Mesenchymal stem cell (in vitro differentiated cells and primary cell): ENCODE measurements at regions not wholly inside any gene's neighbourhood (a gene's known extent, or its start where the extent isn't known, plus 50 kb on each side); places are given as distances from the start of the nearest gene placed in this dataset.
A peak's percentile ranks its signal among the peaks of the same experiment; 100 is the strongest.

Experiments
- DNase-seq: peaks from one replicate; pipeline ENCODE4 v3.0.0-alpha.2; 2013
- H2AFZ ChIP-seq: one replicate; pipeline ENCODE4 v1.6.1; 2013; ENCODE audit warnings: low read depth, mild to moderate bottlenecking, control low read depth, inconsistent platforms, low read length, moderate library complexity
- H2AK5ac ChIP-seq: 2 replicates; pipeline ENCODE4 v1.6.1; 2013; ENCODE audit warnings: low read length, moderate library complexity, mild to moderate bottlenecking, inconsistent platforms; ENCODE audit not compliant: severe bottlenecking
- H2BK120ac ChIP-seq: one replicate; pipeline ENCODE4 v1.6.1; 2013; ENCODE audit warnings: low read depth, mild to moderate bottlenecking, inconsistent platforms, low read length, moderate library complexity
- H2BK12ac ChIP-seq, 2 experiments: one replicate each; pipeline ENCODE4 v1.6.1; 2013; ENCODE audit warnings: inconsistent platforms in 2 of 2, low read length in 2 of 2, mild to moderate bottlenecking in 2 of 2, moderate library complexity in 2 of 2, control low read depth in 1 of 2
- H2BK15ac ChIP-seq: one replicate; pipeline ENCODE4 v1.6.1; 2013; ENCODE audit warnings: mild to moderate bottlenecking, low read depth, inconsistent platforms; ENCODE audit not compliant: poor library complexity, severe bottlenecking
- H2BK5ac ChIP-seq: 2 replicates; pipeline ENCODE4 v1.6.1; 2013; ENCODE audit warnings: low read depth, mild to moderate bottlenecking, low read length, control low read depth, inconsistent platforms; ENCODE audit not compliant: poor library complexity, severe bottlenecking
- H3K14ac ChIP-seq, 2 experiments: one replicate each; pipeline ENCODE4 v1.6.1; 2013; ENCODE audit warnings: inconsistent platforms in 2 of 2, low read length in 2 of 2, control low read depth in 1 of 2, mild to moderate bottlenecking in 1 of 2, moderate library complexity in 1 of 2
- H3K18ac ChIP-seq, 2 experiments: one replicate each; pipeline ENCODE4 v1.6.1; 2013; ENCODE audit warnings: inconsistent platforms in 2 of 2, low read length in 2 of 2, control low read depth in 1 of 2, low read depth in 1 of 2, mild to moderate bottlenecking in 1 of 2
- H3K23ac ChIP-seq, 2 experiments: one replicate each; pipeline ENCODE4 v1.6.1; 2013; ENCODE audit warnings: inconsistent platforms in 2 of 2, low read length in 2 of 2, mild to moderate bottlenecking in 2 of 2, moderate library complexity in 2 of 2, control low read depth in 1 of 2
- H3K27ac ChIP-seq: 2 replicates; pipeline ENCODE4 v1.5.1; 2013; ENCODE audit warnings: mild to moderate bottlenecking, moderate library complexity, low read length, control low read depth, inconsistent platforms; ENCODE audit not compliant: poor library complexity, severe bottlenecking
- H3K27me3 ChIP-seq, 2 experiments: 2 replicates each; pipeline versions ENCODE4 v1.6.1 to v1.7.0; 2013; ENCODE audit warnings: low read length in 2 of 2, mild to moderate bottlenecking in 2 of 2, moderate library complexity in 2 of 2, control low read depth in 1 of 2, inconsistent platforms in 1 of 2; ENCODE audit not compliant: control insufficient read depth in 1 of 2, insufficient read depth in 1 of 2
- H3K36me3 ChIP-seq, 2 experiments: 2 replicates each; pipeline versions ENCODE4 v1.6.1 to v1.7.0; 2013; ENCODE audit warnings: low read length in 2 of 2, control low read depth in 1 of 2, inconsistent platforms in 1 of 2, low read depth in 1 of 2, mild to moderate bottlenecking in 1 of 2; ENCODE audit not compliant: insufficient read depth in 2 of 2, control insufficient read depth in 1 of 2
- H3K4ac ChIP-seq, 2 experiments: one replicate each; pipeline ENCODE4 v1.6.1; 2013; ENCODE audit warnings: inconsistent platforms in 2 of 2, low read length in 2 of 2, mild to moderate bottlenecking in 2 of 2, moderate library complexity in 2 of 2, control low read depth in 1 of 2, low read depth in 1 of 2
- H3K4me1 ChIP-seq: 2 replicates; pipeline ENCODE4 v1.6.1; 2013; ENCODE audit warnings: low read depth, low read length, control low read depth; ENCODE audit not compliant: control insufficient read depth, insufficient read depth
- H3K4me2 ChIP-seq: 2 replicates; pipeline ENCODE4 v1.6.1; 2013; ENCODE audit warnings: low read length, mild to moderate bottlenecking, inconsistent platforms; ENCODE audit not compliant: poor library complexity, severe bottlenecking
- H3K4me3 ChIP-seq, 2 experiments: 2 replicates each; pipeline versions ENCODE4 v1.5.1 to v1.7.0; 2013; ENCODE audit warnings: low read length in 2 of 2, mild to moderate bottlenecking in 2 of 2, control low read depth in 1 of 2, low read depth in 1 of 2; ENCODE audit not compliant: insufficient read depth in 1 of 2
- H3K79me1 ChIP-seq: replicated peaks from 2 replicates; pipeline ENCODE4 v1.6.1; 2013; ENCODE audit warnings: mild to moderate bottlenecking, control low read depth, low read length, inconsistent platforms; ENCODE audit not compliant: poor library complexity, severe bottlenecking
- H3K9ac ChIP-seq: 2 replicates; pipeline ENCODE4 v1.7.0; 2013; ENCODE audit warnings: mild to moderate bottlenecking, low read length, moderate library complexity
- H3K9me3 ChIP-seq: 2 replicates; pipeline ENCODE4 v1.7.0; 2013; ENCODE audit warnings: mild to moderate bottlenecking, low read length; ENCODE audit not compliant: control insufficient read depth
- H4K8ac ChIP-seq: one replicate; pipeline ENCODE4 v1.6.1; 2013; ENCODE audit warnings: inconsistent platforms, mild to moderate bottlenecking, low read length, moderate library complexity
- H4K91ac ChIP-seq: one replicate; pipeline ENCODE4 v1.6.1; 2013; ENCODE audit warnings: mild to moderate bottlenecking, low read length, inconsistent platforms
- WGBS: methylation state at CpG from one replicate; pipeline ENCODE4 v1.1.7; 2013; ENCODE audit warnings: mixed read lengths; 5-methylcytosine and 5-hydroxymethylcytosine counted together

DNA sequence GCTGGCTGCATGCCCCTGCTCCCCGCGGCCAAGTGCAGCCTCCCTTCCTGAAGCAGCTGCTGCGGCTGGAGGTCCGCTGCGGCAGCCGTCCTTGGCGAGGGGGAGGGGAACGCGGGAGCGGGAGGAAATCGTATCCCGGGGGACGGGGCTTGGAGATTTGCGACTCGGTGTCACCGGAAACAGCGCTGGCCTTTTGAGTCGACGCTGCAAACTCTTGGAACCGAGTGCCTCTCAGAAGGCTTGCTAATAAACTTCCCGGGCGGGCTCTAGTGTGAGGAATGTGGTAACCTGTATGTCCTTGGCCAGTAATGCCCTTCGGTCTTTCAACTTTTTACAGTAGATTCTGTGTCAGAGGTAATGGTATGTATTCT, 82.7 kb downstream of the PTPDC1 start:
- Histone ChIP-seq H3K9me3 (no peaks in the 10 kb centered on the region), H3K79me1 (peaks cover 2% of the 10 kb centered on the region), H4K91ac (peak overlapping the region; percentile 64), H3K4ac (peak overlapping the region in 1 of 2 experiments; percentile 47), H3K4me2 (peak overlapping the region; percentile 24), H2BK120ac (no peak overlapping the region), H3K18ac (peak overlapping the region; percentile 28 to 75), H2BK12ac (no peak overlapping the region), H4K8ac (no peak overlapping the region), H3K36me3 (peaks cover 0 to 6% of the 10 kb centered on the region in 2 experiments), H3K9ac (peak overlapping the region; percentile 94), H3K27ac (peak overlapping the region; percentile 92), H3K23ac (peak overlapping the region in 1 of 2 experiments; percentile 14), H3K14ac (peak overlapping the region in 1 of 2 experiments; percentile 44), H3K4me3 (peak overlapping the region; percentile 86 to 94), H3K4me1 (peaks cover 5% of the 10 kb centered on the region), H2BK15ac (no peak overlapping the region), H2AFZ (no peak overlapping the region), H2BK5ac (peak overlapping the region; percentile 90), H3K27me3 (no peaks in the 10 kb centered on the region), H2AK5ac (no peak overlapping the region)
- WGBS, result under 1% methylated on average over 23 of the region's 23 CpGs
- DNase-seq, result peak; percentile 90

DNA sequence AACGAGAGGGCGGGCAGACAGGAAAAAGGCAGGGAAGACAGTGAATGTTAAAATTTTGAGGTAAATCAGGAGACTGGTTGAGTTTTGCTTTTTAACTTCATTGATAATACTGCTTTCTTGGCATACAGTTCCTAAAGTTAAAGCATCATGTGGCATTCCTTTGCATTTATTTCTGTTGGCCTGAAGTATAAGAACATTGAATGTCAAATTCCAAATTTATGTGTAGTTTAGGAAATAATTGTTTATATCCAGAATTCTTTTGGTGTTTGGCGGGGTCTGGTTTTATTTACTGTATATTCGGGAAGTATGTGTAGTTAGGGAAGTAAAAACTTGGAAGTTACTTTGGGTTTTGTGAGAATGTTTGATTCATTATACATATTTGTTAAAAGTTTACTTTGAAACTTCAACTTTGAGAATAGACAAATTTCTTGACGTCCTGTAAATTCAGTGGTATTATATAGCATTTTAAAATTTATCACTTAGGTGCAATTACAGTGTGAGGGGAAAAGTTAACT, 83.2 kb downstream of the PTPDC1 start:
- DNase-seq, result no peak
- peak overlapping the region; percentile 86 to 94 for H3K4me3 ChIP-seq
- peak overlapping the region; percentile 78 for H3K4me2 ChIP-seq
- H2BK5ac ChIP-seq, result no peak overlapping the region
- H3K14ac ChIP-seq, result no peak overlapping the region
- H3K36me3 ChIP-seq, result peaks cover 0 to 6% of the 10 kb centered on the region in 2 experiments
- H2BK12ac ChIP-seq, result no peak overlapping the region
- WGBS, result 0% methylated on average over 4 of the region's 5 CpGs
- H2BK120ac ChIP-seq, result no peak overlapping the region
- no peak overlapping the region for H4K8ac ChIP-seq
- no peak overlapping the region for H2AFZ ChIP-seq
- no peak overlapping the region for H2AK5ac ChIP-seq
- H3K9ac ChIP-seq, result peak overlapping the region; percentile 94
- peak overlapping the region; percentile 92 for H3K27ac ChIP-seq
- H2BK15ac ChIP-seq, result no peak overlapping the region
- no peak overlapping the region for H3K4ac ChIP-seq
- H3K18ac ChIP-seq, result no peak overlapping the region
- no peaks in the 10 kb centered on the region for H3K9me3 ChIP-seq
- peaks cover 5% of the 10 kb centered on the region for H3K4me1 ChIP-seq
- no peaks in the 10 kb centered on the region for H3K27me3 ChIP-seq
- H3K79me1 ChIP-seq, result peaks cover 2% of the 10 kb centered on the region
- no peak overlapping the region for H3K23ac ChIP-seq
- H4K91ac ChIP-seq, result no peak overlapping the region

DNA sequence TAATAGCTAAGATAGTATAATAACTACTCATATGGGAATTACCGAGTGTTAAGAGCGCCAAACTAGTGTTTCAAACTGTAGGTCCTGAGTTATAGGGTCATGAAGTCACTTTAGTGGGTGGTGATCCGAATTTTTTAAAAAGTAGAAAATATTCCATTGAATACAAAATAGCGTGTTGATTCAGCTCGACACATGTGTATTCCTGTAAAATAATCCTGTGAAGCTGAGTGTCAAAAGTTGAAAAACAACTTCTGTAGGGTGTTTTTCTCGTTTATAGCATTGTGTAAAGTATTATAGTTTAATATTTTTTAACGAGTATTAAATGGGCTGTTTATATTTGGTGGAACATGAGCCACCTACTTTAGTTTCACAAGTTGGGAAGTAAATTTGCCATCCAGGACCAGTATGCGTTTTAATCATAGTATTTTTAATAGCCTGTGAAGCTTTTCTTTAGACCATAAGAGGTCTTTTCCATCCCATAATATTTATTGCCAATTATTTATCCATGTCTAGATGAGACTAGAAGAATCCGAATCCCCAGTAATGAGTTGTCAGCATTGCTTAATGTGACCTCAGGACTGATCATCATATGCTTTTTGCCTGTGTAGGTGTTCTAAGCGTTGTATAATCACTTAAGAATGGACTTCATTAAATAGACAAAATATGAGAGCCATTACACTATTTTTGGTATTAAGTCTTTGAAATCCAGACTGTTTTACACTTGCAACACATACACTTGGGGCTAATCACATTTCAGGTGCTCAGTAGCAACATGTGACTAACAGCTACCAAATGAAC, 84.1 kb downstream of the PTPDC1 start:
- no peaks in the 10 kb centered on the region for H3K27me3 ChIP-seq
- no peak overlapping the region for H4K91ac ChIP-seq
- H2BK120ac ChIP-seq, result no peak overlapping the region
- DNase-seq, result no peak
- no peak overlapping the region for H2AFZ ChIP-seq
- no peak overlapping the region for H3K23ac ChIP-seq
- H4K8ac ChIP-seq, result no peak overlapping the region
- peak overlapping the region; percentile 94 for H3K9ac ChIP-seq
- H3K14ac ChIP-seq, result no peak overlapping the region
- no peaks in the 10 kb centered on the region for H3K9me3 ChIP-seq
- H3K27ac ChIP-seq, result no peak overlapping the region
- peak overlapping the region; percentile 71 for H3K4me2 ChIP-seq
- H2AK5ac ChIP-seq, result no peak overlapping the region
- H3K4me1 ChIP-seq, result peaks cover 8% of the 10 kb centered on the region
- 56% methylated on average over 7 of the region's 10 CpGs for WGBS
- peaks cover 2 to 6% of the 10 kb centered on the region in 2 experiments for H3K36me3 ChIP-seq
- H2BK12ac ChIP-seq, result no peak overlapping the region
- peaks cover 2% of the 10 kb centered on the region for H3K79me1 ChIP-seq
- H2BK15ac ChIP-seq, result no peak overlapping the region
- H2BK5ac ChIP-seq, result no peak overlapping the region
- H3K18ac ChIP-seq, result no peak overlapping the region
- H3K4me3 ChIP-seq, result peak overlapping the region in 1 of 2 experiments; percentile 94
- no peak overlapping the region for H3K4ac ChIP-seq

DNA sequence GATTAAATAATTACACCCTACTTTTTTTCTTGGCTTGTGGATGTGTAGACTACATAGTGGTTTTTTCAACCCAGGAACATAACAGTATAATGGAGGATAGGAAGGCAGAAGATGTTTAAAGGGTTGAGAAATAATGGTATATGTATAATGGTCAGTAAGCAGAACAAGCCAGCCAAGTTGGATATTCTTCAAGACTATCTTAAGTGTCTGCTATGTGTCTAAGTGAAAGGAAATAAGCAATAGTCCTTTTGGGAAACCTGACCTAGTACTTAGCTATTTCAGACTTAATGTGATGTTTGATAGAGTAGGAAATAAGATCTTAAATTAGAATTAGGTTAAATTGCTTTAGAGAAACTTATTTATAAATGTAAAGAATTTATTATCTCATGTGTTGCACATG, 85.7 kb downstream of the PTPDC1 start:
- Histone ChIP-seq H3K4ac (no peak overlapping the region), H3K18ac (no peak overlapping the region), H3K9ac (peak overlapping the region; percentile 94), H3K36me3 (peaks cover 6 to 15% of the 10 kb centered on the region in 2 experiments), H2BK120ac (no peak overlapping the region), H4K8ac (no peak overlapping the region), H3K4me3 (peak overlapping the region in 1 of 2 experiments; percentile 94), H3K23ac (no peak overlapping the region), H2AK5ac (no peak overlapping the region), H3K9me3 (no peaks in the 10 kb centered on the region), H4K91ac (no peak overlapping the region), H3K4me2 (no peak overlapping the region), H3K14ac (no peak overlapping the region), H2AFZ (no peak overlapping the region), H2BK15ac (no peak overlapping the region), H3K4me1 (peaks cover 8% of the 10 kb centered on the region), H2BK12ac (no peak overlapping the region), H3K27ac (no peak overlapping the region), H3K79me1 (peaks cover 2% of the 10 kb centered on the region), H3K27me3 (no peaks in the 10 kb centered on the region), H2BK5ac (no peak overlapping the region)
- no peak for DNase-seq
